GM18951 (cell line): ENCODE measurements at regions not wholly inside any gene's neighbourhood (a gene's known extent, or its start where the extent isn't known, plus 50 kb on each side); places are given as distances from the start of the nearest gene placed in this dataset.

Experiments
- POLR2A ChIP-seq: IDR thresholded peaks from 4 replicates; pipeline ENCODE4 v1.6.1; 2011; ENCODE audit warnings: mild to moderate bottlenecking; ENCODE audit not compliant: insufficient read length, insufficient read depth; ENCODE audit errors: extremely low read depth
- in situ Hi-C: fragments of 300-500 bp; cut with MboI; formaldehyde crosslinking; loops from one replicate; pipeline ENCODE4 v1.12.0; 2022; ENCODE audit warnings: low sequenced_read_pairs, mixed read lengths, inconsistent platforms; ENCODE audit not compliant: unreplicated experiment

DNA sequence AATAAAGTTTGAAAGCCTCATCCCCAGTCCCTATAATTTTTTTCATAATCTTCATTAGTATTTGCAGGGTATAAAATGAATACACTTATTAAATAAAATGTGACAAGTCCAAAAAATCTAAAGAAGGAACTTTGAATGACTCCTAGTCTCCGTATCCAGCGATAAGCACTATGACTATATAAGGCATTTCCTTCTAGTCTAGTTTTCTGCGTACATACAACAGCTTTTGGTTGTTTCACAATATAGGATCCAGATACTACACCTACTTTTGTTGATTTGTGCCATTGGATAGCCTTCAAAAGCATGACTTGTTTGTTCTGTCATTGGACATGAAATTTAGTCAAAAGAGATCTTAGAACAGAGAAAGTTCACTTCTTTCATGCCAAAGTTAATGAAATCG lies 133.3 kb upstream of the PWP1 start:
- in situ Hi-C loops: no loop called here
- TF ChIP-seq POLR2A: no peak

- in situ Hi-C loops: no loop called here
- TF ChIP-seq POLR2A: no peak
Measured at GRCh38 chr12:107553211-107553765, 132.3 kb upstream of the PWP1 start.

GRCh38 chr12:107554941-107555340 lies 130.7 kb upstream of the PWP1 start:
- in situ Hi-C loops: no loop called here
- TF ChIP-seq POLR2A: no peak

DNA sequence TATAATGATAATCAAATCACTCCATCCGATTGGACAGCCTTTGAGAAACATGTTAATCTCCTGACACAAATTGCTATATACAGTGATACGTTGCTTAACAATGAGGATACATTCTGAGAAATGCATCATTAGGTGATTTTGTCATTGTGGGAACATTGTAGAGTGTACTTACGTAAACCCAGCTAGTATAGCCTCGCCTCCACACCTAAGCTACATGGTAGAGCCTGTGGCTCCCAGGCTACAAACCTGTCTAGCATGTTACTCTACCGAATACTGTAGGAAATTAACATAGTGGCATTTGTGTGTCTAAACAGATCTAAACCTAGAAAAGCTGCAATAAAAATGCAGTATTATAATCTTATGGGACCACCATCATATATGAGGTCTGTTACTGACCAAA lies 128.6 kb upstream of the PWP1 start:
- in situ Hi-C loops: no loop called here

GRCh38 chr12:107557589-107558100 lies 128.0 kb upstream of the PWP1 start:
- in situ Hi-C loops: no loop called here

More for the DNA sequence above, 128.6 kb upstream of the PWP1 start:
- TF ChIP-seq POLR2A: no peak

GRCh38 chr12:107558141-107558815 lies 127.3 kb upstream of the PWP1 start:
- in situ Hi-C loops: no loop called here
- TF ChIP-seq POLR2A: no peak

More at GRCh38 chr12:107557589-107558100, 128.0 kb upstream of the PWP1 start:
- TF ChIP-seq POLR2A: no peak

DNA sequence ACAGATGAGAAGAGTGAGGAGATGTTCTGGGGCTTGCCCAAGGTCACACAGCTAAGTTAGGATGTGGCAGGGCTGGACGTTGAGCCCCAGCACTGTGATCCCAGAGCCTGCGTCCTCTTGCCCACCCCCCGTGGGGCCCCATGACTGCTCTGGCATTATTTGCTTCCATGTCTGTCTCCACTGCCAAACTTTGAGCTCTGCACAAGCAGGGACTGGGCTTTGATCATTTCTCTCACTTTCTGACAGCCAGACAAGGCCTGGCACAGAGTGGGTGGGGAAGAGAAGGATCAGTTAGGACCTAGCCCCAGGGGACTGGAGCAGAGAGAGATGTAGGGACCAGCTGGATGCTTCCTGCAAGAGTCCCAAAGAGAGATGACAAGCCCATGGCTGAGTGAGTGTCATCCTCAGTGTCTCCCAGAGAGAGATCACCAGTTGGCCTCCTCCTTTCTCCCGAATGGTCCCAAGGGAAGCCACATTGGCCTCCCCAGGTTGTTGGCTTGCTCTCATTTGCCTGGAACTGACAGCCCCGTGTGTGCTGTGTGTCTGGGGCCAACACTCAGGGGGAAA lies 126.7 kb upstream of the PWP1 start:
- no peak for TF ChIP-seq POLR2A
- in situ Hi-C loops: no loop called here

DNA sequence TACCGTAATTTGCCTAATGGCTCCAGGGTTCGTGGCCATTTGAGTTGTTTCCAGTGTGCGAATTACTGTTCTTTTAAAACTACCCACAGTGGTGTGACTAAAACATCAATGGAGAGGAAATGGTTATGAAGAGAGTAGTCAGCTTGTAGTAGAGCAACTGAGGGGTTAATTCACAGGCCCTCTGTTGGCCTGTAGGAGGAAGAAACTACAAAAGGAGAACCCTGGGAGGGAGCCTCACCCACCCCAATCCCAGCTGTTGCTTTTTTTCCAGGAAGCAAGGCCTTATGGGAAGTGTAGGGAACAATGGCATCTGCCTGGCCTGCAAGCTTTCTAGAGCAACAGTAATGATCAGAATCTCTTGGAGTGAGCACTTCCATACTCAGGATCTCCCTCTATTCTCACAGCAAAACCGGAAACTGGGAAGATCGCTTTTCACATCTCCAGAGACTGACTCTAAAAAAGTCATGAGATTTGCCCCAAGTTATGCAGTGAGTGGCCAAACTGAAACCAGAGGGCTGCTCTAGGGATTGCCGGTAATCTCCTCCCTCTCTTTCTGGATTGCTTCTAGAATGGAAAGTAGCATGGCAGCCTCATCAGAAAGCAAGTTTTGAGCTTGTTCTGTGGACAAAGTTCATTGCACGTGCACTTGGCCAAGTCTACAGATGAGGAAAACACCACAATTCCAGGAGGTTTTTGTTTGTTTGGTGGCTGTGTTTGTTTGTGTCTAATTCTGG lies 125.3 kb upstream of the PWP1 start:
- in situ Hi-C loops: no loop called here
- no peak for TF ChIP-seq POLR2A

- TF ChIP-seq POLR2A: no peak
- in situ Hi-C loops: no loop called here
Measured at GRCh38 chr12:107560899-107561285, 124.7 kb upstream of the PWP1 start.

GRCh38 chr12:107564946-107565345 lies 120.7 kb upstream of the PWP1 start:
- no peak for TF ChIP-seq POLR2A
- in situ Hi-C loops: no loop called here

DNA sequence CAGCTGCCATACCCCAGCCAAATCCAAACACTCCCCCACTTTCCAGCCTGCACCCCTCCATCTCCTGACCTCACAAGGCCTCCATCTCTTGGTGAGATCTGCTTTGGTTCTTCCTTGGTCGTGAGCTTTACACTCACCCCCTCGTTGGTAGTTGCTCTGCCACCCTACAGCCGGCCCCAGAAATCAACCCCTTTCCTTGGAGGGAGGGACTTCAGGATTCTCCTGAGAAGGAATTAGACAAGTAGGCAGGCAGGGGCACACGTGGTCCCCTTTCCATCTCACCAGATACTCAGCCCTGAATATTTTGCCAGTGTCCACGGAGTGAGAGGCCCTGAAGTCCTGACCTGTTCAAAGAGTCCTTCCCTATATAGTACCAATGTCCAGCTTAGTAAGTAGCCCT lies 120.0 kb upstream of the PWP1 start:
- in situ Hi-C loops: no loop called here
- no peak for TF ChIP-seq POLR2A

- TF ChIP-seq POLR2A: no peak
- in situ Hi-C loops: no loop called here
Measured at GRCh38 chr12:107567876-107568619, 117.6 kb upstream of the PWP1 start.

DNA sequence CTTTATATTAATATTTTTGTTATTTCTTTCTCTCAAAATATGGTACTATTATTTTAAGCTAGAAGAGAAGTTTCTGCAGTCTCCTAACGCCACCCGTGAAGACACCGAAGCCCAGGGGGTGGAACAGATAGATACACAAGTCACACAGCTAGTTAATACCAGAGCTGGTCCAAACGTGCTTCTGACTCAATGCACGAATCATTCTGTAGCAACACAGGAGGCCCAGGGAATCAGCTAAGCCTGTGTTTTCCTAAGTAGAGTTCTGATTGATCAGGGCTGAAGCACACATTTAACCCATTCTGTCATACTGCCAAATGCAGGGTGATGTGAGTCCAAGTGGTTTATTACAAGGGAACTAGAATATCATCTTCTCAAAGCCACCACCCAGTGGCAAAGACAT lies 116.9 kb upstream of the PWP1 start:
- no peak for TF ChIP-seq POLR2A
- in situ Hi-C loops: no loop called here

- in situ Hi-C loops: no loop called here
- no peak for TF ChIP-seq POLR2A
Measured at GRCh38 chr12:107570721-107571120, 114.9 kb upstream of the PWP1 start.
